GM12892 (cell line): ENCODE measurements at regions not wholly inside any gene's neighbourhood (a gene's known extent, or its start where the extent isn't known, plus 50 kb on each side); places are given as distances from the start of the nearest gene placed in this dataset.

ENCODE experiments used
- POLR2A ChIP-seq: IDR thresholded peaks from 2 replicates; pipeline ENCODE4 v1.6.1; 2011; ENCODE audit warnings: low read depth, low read length, control low read depth
- POLR2AphosphoS5 ChIP-seq: IDR thresholded peaks from 2 replicates; pipeline ENCODE4 v1.6.1; 2011; ENCODE audit warnings: low read depth, low read length, control low read depth
- TAF1 ChIP-seq: IDR thresholded peaks from 2 replicates; pipeline ENCODE4 v1.6.1; 2011; ENCODE audit warnings: low read depth, mild to moderate bottlenecking, control low read depth, low read length, borderline replicate concordance

- TF ChIP-seq POLR2A (no peak), POLR2AphosphoS5 (no peak), TAF1 (no peak)
Measured at GRCh38 chr9:30582240-30582639, 1802.2 kb upstream of the ACO1 start.
